NCI-H82 treated with DMSO at 0.1 percent for 48 hours (cell line): ENCODE measurements at regions not wholly inside any gene's neighbourhood (a gene's known extent, or its start where the extent isn't known, plus 50 kb on each side); places are given as distances from the start of the nearest gene placed in this dataset.
"Not testable (repeated sequence)": the region's sequence is repeated elsewhere in the genome, so short reads cannot be mapped to it uniquely, and the experiment has no call there.

Experiments used
- DNase-seq: peaks from one replicate; lab custom pipeline; 2025; ENCODE audit not compliant: unreplicated experiment; lab: John Stamatoyannopoulos, UW

DNA sequence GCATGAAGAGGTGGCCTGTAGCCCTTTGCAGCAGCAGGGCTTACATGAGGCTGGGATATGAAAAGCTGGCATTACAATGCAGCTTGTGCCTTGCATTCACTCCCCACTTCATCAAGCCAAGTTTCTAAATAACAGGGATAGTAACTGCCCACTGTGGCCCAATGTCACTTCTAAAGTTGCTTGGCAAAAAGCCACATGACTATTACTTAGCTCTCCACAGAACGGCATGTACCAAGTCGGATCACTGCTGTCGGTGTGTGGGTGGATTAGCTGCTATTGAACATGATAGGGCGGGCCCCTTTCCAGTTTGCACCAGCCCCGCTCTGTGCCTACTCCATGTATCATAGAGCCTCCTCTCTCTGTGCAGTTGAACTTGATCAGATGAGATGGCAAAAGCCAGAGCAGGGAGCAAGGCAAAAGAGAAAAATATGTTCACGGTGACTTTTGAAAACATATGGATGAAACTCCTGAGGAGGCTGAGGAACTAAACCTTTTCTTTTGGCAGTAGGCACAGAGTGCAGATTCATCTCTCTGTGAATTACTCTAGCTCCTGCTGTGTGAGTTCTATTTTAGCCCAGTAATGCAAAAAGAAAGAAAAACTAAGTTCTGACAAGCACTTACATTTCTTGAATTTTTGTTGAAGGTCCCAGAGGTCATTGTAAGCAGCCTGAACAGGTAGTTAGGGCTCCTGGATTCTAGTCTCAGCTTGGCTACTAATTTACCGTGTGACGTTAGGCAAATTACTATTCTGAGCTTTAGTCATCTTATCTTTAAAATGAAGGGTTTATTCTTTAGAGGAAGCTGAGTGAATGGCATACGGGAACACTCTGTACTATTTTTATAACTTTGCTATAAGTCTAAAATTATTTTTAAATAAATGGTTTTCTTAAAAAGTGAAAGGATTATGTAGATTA lies 125.6 kb upstream of the NBPF9 start:
- DNase-seq, result not testable (repeated sequence)

DNA sequence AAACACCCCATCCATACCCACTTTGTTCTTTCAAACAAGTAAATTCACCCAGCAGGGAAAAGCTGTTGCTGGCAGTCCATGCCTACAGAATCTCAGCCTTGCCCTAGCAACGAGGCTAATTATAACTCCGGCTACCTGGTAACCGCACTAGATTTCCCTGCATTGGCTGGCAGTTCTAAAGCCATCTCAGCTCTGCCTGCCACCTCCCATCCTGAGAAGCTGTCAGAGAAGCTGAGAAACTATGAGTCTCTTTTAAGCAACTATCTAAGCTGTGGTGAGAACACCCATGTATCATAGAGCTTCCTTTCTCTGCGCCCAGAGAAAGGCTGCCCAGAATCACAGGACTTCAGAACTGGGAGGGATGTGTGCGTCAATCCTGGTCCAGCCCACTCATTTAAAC lies 126.5 kb upstream of the NBPF9 start:
- DNase-seq, result not testable (repeated sequence)

DNA sequence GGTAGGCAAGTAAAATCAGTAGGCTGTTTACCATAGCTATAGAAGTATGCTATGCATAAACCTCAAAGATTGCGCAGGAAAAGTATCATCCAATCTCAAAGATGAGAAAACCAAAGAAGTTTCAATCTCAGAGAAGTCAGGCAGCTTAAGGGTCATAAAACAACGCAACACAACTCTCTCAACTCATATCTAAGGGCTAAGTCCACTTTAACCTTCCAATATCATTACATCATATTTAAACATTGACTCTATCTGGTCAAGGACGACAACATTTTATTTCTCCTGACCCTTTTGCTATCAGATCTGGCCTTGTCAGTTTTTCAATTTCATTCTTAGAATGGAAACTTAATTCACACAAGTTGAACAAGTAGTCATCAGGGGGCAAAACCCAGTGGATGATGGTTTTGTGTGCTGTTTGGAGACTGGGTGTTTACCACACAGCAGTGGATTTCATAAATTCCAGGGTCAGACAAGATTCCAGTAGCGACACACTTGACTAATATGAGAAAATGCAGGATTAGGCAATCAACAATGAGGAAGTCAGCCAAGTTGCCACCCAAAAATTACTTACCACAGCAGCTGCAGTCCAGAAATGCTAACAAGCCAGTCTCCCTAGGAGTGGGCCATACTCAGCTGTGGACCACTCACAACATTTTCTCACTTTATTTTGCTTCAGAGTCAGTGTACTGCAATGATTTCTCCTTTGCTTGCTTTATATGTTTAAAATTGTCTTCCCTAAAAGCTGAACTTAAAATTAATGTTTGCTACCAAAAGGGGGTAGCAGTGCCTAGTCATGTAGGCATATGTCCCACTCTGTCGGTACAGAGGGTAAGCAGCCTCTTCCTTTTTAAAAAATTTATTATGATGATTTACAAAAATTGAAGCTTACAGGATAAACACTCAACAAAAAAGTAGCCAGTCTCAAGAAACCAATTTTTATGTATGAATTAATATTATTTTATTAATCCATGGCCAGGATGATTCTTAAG lies 131.9 kb upstream of the NBPF9 start:
- DNase-seq, result not testable (repeated sequence)

DNA sequence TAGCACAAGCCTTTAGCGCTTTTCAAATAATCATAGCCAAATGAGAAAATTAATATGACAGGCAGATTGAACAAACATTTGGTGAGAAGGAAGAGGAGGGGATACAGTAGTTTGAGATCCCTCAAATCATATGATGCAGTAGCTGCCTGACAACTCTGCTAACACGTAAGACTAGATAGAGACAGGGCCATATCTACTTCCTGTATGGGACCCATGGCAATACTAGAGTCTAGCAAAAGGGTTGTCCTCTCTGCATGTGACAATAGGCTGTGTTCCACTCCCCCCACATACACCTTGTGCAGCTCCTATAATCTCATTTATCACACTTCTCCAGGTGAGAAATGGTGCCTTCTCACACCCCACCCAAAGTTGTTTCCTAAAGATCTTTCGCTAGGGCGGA lies 134.2 kb upstream of the NBPF9 start:
- not testable (repeated sequence) for DNase-seq

DNA sequence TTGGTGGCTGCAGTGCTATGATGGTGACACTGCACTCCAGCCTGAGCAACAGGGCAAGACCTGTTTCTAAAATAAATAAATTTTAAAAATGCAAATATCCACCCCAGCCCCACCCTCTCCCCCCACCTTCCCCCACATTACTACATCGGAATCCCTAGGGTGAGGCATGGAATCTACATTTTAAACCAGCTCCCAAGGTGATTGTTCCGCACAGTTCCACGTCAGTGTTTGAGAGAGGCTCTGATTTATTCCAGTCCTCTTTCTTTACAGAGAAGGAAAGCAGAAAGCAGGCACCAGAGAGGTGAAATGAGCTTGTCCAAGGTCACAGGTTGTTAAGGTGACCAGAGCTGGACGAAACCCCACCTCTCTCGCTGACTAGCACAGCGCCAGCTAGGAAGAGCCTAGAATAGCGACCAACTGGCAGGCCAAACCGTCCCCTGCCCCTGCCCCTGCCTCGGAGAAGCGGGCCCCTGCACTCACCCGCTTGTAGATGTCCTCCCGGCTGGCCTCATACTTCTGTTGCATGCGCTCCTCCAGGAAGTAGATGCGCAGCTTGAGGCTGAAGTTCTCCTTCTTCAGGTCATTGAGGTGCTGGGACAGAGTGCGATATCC lies 136.7 kb upstream of the NBPF9 start:
- not testable (repeated sequence) for DNase-seq

DNA sequence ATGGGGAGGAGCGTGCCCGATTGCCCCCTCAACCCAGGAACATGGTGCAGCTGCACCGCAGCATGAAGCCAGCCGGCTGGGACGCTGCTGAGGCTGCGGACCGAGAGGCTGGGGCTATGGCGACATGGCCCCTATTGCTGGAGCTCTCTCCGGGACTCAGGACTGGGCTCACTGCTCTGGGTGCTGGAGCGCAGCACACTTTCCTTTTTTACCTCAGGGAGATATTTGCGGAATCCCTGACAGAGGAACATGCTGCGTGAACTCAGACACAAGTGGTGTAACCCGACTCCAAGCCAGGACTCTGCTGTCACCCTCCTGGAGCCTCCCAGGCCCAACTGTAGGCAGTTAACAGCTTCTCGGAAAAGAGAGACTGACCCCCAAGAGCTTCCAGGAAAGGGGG lies 137.2 kb upstream of the NBPF9 start:
- not testable (repeated sequence) for DNase-seq

DNA sequence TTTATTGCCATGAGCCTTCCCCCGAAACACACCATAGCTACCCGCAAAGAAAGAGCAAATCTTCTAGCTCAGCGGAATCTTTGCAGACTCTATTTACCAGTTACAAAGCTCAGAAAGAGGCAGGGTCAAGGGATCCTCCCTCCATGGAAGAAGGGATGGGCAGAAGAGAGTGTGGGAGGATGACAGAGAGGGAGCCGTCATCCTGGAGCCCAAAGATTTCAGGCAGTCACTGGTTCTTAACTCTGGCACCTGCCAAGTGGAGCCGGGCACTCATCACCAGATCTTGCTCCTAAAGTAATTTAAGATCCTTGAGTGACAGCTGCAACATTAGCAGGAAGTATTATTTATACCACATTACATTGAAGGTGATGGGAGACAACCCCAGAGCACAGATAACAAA lies 137.9 kb upstream of the NBPF9 start:
- not testable (repeated sequence) for DNase-seq

DNA sequence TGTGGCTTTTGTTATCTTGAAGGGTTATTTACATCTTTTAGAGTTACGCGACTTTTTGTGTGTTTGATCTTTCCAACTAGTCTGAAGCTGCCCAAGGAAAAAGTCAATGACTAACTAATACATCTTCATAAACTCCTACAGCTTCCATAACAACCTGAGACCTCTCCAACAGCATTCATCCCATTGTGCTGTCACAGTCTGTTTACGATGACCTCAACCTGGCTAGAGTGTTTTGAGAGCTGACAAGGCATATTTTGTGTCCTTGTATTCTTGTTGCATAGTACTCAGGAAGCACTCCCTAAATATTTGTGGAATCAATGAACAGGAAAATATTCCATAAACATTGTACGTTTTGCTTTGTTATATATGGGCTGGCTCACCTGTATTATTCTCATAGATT lies 140.2 kb upstream of the NBPF9 start:
- DNase-seq, result not testable (repeated sequence)

DNA sequence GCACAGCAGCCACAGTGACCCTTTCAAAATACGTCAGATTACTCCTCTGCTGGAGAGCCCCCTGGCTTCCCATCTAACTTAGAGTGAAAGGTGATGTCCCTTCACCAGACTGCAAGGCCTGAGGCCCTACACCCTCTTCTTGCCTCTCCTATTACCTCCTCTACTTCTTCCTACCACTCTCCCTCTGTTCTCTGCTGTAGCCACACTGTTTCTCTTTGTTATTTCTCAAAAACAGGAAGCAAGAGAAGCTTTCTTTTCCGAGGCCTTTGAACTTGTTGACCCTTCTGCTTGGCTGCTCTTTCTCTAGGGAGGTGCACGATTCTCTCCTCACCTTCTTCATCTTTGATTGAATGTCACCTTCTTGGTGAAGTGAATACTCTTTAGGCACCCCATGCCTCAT lies 141.3 kb upstream of the NBPF9 start:
- not testable (repeated sequence) for DNase-seq

DNA sequence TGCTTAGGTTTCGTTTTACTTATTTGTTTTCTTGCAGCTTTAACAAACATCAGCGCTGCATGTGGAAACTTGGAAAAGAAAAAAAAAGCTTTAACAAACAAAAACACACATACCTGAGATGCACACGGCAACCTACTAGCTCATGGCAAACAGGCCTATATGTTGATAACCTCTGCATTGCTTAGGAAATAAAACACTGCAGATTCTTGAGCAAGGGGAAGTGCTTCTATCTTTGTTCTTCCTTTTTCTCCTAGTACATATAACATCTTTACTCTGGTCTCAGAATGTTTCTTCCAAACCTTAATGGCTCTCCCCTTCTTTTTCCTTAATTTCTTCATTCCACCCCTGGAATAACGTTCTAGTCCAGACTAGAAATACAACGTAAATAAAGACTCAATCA lies 142.9 kb upstream of the NBPF9 start:
- DNase-seq, result not testable (repeated sequence)

DNA sequence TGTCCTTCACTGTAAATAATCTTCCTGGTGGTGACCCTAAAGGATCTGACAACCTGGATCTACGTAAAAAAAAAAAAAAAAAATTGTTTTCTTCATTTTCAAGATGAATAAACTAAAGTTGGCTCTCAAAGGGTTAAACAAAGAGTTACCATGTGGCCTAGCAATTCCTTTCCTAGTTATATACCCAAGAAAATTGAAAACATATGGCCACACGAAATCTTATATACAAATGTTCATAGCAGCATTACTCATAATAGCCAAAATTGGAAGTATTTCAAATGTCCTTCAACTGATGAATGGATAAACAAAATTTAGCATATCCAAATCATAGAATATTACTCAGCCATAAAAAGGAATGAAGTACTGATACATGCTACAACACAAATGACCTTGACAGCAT lies 145.3 kb upstream of the NBPF9 start:
- DNase-seq, result not testable (repeated sequence)

DNA sequence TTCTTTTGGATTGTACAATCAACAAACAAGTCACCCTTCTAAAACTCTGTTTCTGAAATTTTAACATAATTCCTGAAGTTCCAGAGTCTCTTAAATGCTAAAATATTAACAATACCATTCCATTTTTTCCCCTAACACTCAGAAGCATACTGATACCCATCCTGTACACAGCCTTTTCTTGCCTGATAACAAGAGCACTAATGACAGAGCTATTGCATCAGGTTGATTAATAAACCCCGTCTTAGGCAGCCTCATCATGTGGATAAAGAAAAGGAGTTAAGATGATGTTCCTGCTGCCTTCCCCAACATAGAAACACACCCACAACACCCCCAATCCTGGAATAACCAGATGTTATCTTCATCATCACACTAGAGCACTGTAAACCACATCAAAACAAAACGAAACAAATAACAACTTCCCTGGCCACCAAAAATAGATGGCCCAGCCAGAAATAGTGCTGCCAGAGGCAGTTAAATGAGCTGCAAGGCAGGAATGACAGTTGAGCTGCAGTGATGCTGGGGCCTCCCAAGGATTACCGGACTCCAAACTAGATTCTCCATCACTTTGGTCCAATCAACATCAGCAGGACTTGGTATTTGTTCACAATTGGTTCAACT lies 146.6 kb upstream of the NBPF9 start:
- not testable (repeated sequence) for DNase-seq

DNA sequence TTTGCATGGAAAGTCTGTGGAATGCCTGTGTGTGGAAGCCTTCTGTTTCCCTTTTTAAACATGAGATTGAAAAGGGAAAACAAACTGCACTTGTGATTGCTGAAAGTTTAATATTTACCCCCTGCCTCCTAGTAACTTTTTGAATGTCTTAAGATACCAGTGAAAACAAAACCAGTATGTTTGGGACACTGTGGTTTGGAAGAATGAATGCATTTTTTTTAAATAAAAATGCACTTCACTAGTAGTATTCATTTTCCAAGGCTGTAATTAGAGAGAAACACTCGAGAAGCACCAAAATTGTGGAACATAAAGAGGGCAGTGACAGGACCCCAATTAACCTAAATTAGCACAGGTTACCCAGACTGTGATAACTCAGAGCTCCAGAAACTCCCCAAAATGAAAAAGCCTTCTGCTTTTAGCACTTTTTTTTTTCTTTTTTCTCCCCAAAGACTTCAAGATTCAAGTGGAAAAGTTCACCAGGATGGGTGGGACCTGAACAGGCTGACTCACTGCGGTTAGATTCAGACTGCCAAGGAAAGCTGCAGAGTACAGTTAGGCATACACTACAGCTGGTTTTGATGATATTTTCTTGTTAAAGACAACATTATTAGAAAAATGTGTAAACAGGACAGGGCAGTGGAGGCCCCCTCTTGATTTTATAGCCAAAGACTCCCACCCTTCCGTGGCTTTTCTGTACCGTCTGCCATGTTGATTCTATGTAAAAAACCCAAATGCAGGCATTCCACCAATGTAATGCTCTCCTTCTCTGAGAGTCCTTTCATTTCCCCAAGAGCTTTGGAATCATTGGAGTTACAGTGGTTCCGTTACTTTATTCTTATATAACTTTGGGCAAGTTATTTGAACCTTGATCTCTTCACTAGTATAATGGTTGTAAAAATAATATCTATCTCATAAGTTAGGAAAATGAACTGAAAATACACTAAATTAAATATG lies 151.8 kb upstream of the NBPF9 start:
- DNase-seq, result not testable (repeated sequence)

DNA sequence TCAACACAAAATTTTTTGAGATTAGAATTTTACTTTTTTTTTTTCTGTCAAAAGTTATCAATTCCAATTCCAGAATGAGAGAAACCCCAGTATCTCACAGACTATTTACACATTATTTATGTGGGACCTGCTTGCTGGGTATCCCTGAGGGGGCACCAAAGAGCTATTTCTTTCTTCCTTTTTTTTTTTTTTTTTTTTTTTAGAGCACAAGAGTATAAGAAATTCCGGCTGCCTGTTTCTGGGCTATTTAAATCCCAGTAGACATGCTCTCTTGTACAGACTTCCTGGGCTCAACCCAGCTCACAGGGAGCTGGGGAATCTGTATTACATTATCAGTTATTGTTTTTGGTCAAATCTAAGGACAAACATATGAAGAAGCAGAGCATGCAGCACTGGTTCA lies 156.9 kb upstream of the NBPF9 start:
- not testable (repeated sequence) for DNase-seq

DNA sequence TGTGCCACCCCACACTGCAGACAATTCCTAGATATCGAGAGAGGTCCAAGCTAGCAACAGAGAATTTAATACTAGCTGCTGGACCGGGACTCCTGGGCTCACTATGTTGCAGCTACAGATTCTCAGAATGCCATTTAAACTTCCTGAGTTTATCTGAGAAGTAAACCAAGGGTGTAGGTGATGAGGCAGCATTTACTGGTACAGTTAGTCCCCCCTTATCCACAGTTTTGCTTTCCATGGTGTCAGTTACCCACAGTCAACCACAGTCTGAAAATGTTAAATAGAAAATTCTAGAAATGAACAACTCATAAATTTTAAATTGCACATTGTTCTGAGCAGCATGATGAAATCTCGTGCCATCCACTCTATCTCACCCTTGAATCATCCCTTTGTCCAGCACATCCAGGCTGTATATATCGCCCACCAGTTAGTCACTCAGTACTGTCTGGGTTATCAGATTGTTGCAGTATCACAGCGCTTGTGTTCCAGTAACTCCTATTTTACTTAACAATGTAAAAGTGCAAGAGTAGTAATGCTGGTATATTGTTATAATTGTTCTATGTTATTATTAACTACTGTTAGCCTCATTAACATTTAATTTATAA lies 157.5 kb upstream of the NBPF9 start:
- not testable (repeated sequence) for DNase-seq

DNA sequence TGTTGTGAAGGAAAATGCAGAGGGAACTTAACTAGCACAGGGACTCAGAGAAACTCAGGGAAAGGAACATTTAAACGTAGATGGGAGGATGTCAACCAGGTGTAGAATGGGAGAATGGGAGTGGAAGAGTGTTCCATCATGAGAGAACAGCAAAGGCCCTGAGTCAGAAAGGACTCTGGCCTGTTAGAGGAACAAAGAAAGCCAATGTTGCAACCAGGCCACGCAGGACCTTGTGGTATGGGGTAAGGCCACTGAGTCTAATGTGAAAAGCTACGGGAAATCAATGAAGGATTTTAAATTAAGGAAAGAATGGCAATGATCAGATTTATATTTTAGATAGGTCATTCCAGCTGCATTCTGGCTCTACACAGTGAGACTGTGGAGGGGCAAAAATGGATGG lies 163.9 kb upstream of the NBPF9 start:
- DNase-seq, result not testable (repeated sequence)

DNA sequence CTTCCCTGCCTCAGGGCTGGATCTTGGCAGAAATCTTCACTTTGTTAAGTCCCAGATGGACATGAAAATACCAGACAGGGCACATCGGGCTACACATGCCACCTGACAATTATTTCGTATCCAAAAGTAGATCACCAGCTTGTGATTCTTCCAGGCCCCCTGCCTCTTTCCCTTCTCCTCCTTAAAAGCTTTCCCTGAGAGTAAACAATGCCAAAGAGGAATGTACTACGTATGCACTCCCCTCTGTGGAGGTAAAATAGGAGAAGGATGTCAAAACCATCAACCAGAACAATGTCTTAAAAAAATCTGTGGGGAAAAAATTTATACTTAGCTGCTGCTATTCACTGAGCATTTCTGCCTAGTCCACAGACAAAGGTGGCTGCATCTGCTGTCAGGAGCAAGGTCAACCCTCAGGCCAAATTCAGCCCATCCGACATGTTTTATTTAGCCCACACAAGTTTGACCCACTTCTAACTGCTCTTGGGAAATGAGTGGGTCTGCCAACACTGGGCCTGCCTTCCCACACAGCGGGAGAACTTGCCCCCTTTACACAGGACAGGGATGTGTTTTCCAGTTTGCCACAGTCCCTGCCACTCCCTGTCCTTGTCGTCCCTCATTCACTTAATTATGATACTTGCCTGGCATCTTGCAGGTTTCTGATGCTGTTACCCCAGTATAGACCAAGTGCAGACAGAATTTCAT lies 165.8 kb upstream of the NBPF9 start:
- not testable (repeated sequence) for DNase-seq

DNA sequence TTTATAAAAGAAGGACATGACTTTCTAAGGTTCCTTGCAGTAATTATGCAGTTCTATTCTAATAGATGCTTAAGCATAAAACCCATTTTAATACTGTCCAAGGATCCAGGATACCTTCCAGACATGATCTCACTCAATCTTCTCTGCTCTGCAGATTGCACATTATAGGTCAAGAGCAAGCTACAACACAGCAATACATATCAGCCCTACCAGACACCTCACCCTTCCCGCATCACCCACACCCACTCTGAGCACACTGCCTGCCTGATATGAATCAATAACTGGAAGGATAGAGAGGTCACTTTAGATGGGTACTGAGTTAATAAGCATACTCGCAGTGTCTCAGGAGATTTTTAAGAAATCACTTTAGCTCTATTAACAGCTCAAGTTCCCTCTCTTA lies 166.5 kb upstream of the NBPF9 start:
- DNase-seq, result not testable (repeated sequence)
